ENCODE measurements at regions not wholly inside any gene's neighbourhood (a gene's known extent, or its start where the extent isn't known, plus 50 kb on each side); places are given as distances from the start of the nearest gene placed in this dataset.

GRCh38 chr12:30153981-30154380, 370.2 kb upstream of the TMTC1 start:
- TF ChIP-seq CTCF (IDR thresholded peaks at IDR 0.05) = no peak
- no peak for TF ChIP-seq POLR2A (IDR thresholded peaks at IDR 0.05)
